ENCODE measurements at regions not wholly inside any gene's neighbourhood (a gene's known extent, or its start where the extent isn't known, plus 50 kb on each side); places are given as distances from the start of the nearest gene placed in this dataset.
"Not testable (repeated sequence)": the region's sequence is repeated elsewhere in the genome, so short reads cannot be mapped to it uniquely, and the experiment has no call there.

DNA sequence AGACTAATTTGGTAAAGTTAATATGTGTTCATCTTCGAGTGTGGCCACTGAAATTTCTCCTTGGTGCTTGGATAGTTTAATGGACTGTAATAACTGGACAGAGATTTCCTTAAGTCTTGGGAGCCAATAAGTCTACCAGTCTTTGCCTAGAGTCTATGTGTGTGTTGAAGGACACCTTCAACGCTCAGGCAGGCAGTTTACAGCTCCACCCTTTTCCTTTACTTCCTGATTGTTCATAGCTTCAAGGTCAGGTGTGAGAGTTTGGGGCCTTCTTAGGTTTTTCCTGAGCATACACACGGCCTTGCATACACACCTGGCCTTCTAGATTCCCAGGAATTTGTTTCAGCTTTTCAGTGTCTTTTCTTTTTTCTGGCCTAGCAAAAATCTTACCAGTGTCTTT lies 355.3 kb upstream of the AMOT start:
- DNase-seq (ENCODE audit: low read depth in 4 of 4, low spot score in 3 of 4), result no peak

DNA sequence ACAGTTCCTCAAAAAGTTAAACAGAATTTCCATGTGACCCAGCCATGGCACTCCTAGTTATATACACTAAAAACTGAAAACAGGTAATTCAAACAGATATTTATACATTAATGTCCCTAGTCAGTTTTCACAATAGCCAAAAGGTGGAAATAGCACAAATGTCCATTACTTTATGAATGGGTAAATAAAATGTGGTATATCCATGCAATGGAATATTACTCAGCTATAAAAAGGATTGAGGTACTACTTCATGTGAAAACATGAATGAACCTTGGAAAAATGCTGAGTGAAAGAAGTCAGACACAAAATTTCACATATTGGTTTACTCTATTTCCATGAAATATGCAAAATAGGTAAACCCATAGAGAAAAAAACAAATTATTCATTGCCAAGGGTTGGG lies 351.8 kb upstream of the AMOT start:
- no peak for DNase-seq (ENCODE audit: low read depth in 4 of 4, low spot score in 3 of 4)

DNA sequence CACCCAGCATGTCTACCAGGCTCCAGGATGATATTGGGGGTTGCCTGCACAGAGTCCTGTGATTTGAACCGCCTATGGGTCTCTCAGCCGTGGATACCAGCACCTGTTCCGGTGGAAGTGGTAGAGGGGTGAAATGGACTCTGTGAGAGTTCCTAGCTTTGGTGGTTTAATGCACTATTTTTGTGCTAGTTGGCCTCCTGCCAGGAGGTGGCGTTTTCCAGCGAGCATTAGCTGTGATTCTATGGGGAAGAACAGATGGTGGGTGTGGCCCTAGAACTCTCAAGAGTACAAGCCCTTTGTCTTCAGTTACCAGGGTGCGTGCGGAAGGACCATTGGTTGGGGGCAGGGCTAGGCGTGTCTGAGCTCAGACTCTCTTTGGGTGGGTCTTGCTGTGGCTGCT lies 316.9 kb upstream of the AMOT start:
- no peak for DNase-seq (ENCODE audit: low read depth in 4 of 4, low spot score in 3 of 4)

DNA sequence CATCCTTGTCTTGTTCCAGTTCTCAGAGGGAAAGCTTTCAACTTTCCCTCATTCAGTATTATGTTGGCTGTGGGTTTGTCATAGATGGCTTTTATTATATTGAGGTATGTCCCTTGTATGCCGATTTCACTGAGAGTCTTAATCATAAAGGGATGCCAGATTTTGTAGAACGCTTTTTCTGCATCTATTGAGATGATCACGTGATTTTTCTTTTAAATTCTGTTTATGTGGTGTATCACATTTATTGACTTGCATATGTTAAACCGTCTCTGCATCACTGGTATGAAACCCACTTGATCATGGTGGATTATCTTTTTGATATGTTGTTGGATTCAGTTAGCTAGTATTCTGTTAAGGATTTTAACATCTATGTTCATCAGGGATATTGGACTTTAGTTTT lies 313.7 kb upstream of the AMOT start:
- DNase-seq (ENCODE audit: low read depth in 4 of 4, low spot score in 3 of 4), result not testable (repeated sequence)

DNA sequence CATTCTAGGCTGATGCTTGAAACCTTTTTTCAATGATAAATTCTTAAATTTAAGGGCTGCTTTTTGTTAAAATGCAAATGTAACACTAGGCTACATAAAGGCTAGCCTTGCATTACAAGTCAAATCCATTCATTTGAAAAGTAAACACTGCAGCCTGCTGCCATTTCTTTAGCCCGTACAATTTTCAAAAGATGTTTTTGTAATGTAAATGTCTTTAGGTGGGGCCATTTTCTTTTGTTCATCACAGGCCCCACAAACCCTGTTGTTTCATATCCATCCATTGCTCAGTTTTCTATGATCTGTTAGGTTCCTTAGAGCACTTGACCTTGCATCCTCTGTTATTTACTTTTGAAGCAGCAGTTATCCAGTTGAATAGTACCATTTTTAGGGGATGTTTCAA lies 296.2 kb upstream of the AMOT start:
- DNase-seq (ENCODE audit: low read depth in 4 of 4, low spot score in 3 of 4), result no peak

DNA sequence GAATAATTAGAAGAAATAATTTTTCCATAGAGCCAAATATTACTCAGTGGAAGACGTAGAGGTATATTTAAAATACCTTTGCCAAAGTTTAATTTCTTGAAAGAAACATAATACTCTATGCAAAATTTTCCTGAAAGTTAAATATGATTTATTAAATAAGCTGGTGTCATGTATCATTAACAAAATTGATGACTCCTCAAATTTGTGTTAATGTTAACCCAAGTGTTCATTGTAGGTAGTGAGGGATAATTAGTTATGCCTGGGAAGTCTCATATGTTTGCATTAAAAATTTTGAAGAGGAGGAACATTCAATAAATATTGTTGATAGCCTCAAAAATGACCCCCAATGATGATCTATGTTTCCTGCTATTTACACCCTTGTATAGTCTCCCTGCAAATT lies 292.7 kb upstream of the AMOT start:
- DNase-seq (ENCODE audit: low read depth in 4 of 4, low spot score in 3 of 4), result no peak

DNA sequence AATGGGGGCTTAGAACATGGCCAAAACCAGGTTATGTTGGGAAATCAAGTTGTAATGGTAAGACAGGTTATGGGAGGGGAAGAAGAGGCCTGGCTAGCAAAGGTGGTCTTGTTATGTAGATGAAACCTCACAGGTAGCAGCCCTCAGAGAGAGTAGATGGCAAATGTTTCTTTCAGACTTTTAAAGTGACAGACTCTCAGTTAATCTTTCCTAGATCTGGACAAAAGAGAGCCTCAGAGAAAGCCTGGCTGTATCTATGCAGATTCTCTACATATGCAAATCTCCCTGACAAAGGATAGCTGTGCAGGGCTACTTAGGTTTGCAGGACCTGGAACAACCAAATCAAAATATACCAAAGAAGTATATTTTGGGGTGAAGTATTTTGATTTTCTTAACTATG lies 284.1 kb upstream of the AMOT start:
- no peak for DNase-seq (ENCODE audit: low read depth in 4 of 4, low spot score in 3 of 4)

DNA sequence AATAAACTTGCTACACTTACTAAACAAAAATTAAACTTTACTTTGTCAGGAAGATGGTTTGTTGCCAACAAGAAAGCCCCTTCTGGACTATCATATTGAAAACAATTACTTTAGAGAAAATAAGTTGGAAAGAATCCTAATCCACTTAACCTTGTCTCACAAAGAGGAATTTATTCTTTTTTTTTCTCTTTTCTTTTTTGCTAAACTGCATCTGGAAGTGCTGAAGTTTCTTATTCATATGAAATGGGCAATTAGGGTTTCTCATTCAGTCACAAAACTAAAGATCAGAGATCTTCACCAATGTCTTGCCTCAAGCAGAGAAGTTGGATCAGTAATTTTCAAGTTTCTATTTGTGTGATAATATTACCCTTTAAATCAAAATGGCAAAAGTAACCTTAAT lies 234.9 kb upstream of the AMOT start:
- DNase-seq (ENCODE audit: low read depth in 4 of 4, low spot score in 3 of 4), result no peak

DNA sequence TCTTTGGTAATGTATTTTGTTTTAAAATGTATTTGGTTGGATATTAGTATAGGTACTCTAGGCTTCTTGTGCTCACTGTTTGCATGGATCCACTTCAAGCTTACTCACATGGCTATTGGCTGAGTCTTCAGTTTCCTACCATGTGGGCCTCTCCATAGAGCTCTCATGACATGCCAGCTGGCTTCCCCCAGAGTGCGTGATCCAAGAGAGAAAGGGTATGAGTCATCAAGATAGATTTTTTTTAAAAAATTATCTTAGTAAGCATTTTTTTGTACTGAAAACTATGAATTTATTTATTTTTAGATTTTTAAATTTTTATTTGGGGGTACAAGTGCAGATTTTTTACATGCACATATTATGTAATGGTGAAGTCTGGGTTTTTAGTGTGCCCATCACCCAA lies 219.1 kb upstream of the AMOT start:
- no peak for DNase-seq (ENCODE audit: low read depth in 4 of 4, low spot score in 3 of 4)

DNA sequence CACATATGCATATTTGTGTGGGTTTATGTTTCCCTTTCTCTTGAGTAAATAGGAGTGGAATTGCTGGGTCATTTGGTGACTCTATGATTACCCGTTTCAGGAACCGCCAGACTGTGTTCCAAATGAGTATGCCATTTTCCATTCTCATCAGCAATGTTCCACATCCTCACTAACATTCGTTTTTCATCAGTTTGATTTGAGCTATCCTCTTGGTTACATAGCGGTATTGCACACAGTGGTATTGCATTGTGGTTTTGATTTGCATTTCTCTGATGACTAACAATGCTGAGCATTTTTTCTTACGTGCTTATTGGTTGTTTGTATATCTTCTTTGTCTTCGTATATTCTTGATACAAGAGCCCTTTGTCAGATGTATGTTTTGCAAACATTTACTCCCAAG lies 218.0 kb upstream of the AMOT start:
- DNase-seq (ENCODE audit: low read depth in 4 of 4, low spot score in 3 of 4), result no peak

DNA sequence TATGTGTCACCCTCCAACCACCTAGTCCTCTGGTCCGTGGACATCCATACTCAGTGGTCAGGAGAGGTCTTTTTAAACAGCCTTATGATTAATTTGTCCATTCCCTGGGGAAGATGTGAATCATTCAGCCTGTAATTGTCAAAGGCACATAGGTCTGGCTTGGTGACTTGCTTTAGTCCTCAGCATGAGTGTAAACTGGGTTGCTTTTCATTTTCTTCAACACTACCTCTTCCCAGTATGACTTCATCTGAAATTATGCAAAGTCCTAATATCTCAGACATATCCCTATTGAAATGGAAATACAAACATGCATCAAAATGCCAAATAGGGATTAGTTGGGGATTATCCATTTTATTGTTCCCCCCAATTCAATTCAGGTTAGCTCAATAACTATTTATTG lies 208.3 kb upstream of the AMOT start:
- no peak for DNase-seq (ENCODE audit: low read depth in 4 of 4, low spot score in 3 of 4)

DNA sequence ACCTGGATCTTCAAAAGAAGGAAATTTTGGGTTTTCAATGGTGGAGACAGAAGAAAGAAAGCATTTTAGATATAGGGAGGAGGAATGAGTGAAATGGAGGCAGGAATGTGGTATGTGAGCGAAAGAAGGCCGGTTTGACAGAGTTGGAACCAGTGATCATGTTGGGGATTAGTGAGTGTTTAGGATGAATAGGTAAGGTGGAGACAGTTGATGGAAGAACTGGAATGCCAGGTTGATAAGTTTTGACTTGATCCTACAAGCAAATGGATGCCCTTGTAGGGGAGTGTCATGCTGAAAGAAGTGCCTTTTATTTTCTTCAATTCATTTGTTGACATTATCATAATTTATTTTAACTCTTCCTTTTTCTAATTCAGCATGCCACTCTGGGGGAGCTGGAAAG lies 207.8 kb upstream of the AMOT start:
- no peak for DNase-seq (ENCODE audit: low read depth in 4 of 4, low spot score in 3 of 4)

DNA sequence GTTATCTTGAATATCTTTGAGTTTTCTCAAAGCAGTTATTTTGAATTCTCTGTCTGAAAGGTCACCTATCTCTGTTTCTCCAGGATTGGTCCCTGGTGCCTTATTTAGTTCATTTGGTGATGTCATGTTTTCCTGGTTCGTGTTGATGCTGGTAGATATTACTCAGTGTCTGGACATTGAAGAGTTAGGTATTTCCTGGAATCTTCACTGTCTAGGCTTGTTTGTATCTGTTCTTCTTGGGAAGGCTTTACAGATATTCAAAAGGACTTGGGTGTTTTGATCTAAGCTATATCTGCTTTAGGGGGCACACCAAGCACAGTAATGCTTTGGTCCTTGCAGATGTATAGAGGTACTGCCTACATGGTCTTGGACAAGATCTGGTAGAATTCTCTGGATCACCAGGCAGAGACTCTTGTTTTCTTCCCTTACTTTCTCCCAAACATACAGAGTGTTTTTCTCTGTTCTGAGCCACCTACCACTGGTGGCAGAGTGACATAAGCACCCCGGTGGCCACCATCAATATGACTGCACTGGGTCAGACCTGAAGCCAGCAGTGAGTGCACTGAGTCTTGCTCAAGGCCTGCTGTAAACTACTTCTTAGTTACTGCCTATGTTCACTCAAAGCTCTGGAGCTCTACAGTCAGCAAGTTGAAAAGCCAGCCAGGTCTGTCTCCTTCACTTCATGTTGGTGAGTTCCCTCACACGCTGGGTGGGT lies 193.5 kb upstream of the AMOT start:
- DNase-seq (ENCODE audit: low read depth in 4 of 4, low spot score in 3 of 4), result no peak

DNA sequence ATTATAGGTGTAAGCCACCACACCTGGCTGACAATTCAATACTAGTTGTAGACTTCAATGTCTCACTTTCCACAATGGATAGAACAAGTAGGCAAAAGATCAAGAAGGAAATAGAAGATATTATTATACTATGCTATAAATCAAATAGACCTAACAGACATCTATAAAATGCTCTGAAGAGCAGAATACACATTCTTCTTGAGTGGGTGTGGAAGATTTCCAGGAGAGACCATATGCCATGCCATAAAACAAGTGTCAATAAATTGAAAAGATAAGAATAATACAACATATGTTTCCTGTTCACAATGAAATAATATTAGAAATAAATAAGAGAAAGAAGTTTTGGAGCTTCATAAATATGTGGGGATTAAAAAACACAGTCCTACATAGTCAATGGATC lies 179.3 kb upstream of the AMOT start:
- no peak for DNase-seq (ENCODE audit: low read depth in 4 of 4, low spot score in 3 of 4)

DNA sequence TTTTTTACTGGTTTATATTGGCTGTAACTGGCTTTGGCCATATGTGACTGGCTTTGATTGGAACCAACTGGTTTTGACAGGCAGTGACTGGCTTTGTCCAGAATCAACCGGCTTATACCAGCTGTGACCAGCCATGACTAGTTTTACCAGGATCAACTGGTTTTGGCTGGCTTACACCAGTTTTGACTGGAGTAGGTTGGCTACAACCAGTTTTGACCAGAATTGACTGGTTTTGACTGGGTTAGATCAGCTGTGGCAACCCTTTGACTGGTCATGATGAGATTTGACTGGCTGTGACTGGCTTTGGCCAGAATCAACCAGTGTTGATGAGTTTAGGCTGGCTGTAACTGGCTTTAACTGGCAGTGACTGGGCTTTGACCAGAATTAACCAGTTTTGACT lies 169.2 kb upstream of the AMOT start:
- DNase-seq (ENCODE audit: low read depth in 4 of 4, low spot score in 3 of 4), result no peak

DNA sequence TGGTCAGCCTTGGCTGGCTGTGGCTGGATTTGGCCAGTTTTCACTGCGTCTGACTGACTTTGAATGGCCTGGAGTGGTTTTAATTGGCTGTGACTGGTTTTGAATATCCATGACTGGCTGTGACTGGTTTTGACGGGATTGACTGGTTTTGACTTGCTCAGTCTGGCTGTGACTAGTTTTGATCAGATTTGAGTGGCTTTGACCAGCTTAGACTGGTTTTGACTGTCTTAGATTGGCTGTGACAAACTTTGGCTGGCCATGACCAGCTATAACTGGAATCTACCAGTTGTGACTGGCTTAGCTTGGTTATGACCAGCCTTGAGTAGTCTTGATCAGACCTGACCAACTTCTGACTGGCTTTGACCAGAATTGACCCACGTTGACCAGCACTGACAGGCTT lies 168.4 kb upstream of the AMOT start:
- DNase-seq (ENCODE audit: low read depth in 4 of 4, low spot score in 3 of 4), result no peak

DNA sequence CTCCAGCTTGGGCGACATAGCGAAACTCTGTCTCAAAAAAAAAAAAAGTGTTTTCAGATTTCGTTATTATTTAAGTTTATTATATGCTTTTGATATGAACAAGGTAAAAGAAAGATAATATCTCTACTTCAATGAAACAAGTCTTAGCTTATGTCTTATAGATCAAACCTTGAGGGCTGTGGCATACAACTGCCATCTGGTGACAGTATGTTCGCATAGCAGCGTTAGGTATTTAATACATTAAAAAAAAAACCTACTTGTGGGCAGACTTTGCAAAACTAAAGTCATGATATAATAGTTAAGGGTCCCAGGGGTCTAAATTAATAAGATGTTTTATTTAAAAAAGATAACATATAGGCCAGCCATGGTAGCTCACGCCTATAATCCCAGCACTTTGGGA lies 161.2 kb upstream of the AMOT start:
- no peak for DNase-seq (ENCODE audit: low read depth in 4 of 4, low spot score in 3 of 4)

DNA sequence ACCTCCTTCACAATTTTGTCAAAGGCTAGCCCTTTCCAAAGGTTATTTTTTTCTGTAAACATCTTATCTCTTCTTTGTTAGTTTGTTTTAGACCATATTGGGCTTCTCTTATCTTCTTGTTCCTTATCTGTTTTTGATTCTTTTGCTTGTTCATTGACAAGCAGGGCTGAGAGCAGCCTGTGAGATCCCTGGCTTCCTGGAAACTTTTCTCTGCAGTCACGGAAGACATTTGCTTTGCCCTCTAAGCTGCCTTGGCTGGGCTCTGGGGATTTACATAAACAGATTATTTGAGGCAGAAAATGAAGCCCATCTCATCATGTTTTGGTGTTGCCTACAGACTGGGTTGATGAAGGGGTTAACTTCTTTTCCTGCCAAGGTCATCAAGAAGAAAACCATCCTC lies 157.4 kb upstream of the AMOT start:
- DNase-seq (ENCODE audit: low read depth in 4 of 4, low spot score in 3 of 4), result no peak

DNA sequence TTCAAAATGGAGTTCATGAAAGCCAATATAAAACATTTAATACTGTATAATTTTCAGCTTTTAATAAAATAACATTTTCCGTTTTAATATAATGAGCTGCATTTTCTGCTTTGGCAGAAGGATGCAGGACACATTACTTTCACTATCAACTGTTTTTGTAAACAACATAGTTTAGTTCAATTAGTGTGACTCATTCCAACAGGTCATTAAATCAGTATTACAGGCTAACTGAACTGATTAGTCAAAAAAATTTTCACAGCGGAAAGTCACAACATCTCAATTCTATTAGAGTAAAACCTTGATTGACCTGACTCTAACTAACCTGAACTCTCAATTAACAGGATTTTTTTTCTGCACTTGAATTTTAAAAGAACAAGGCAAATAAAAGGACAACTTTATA lies 151.2 kb upstream of the AMOT start:
- DNase-seq (ENCODE audit: low read depth in 4 of 4, low spot score in 3 of 4), result no peak

DNA sequence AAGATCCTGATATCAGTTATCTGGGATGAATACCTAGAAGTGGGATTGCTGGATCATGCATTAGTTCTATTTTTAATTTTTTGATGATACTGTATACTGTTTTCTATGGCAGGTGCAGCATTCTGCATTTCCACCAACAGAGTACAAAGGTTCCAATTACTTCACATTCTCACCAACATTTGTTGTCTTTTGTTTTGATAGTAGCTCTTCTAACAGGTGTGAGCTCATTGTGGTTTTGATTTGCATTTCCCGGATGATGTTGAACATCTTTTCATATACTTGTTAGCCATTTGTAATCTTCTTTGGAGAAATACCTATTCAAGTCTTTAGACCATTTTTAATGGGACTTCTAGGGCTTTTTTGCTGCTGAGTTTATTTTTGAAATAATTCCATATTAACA lies 139.2 kb upstream of the AMOT start:
- no peak for DNase-seq (ENCODE audit: low read depth in 4 of 4, low spot score in 3 of 4)

DNA sequence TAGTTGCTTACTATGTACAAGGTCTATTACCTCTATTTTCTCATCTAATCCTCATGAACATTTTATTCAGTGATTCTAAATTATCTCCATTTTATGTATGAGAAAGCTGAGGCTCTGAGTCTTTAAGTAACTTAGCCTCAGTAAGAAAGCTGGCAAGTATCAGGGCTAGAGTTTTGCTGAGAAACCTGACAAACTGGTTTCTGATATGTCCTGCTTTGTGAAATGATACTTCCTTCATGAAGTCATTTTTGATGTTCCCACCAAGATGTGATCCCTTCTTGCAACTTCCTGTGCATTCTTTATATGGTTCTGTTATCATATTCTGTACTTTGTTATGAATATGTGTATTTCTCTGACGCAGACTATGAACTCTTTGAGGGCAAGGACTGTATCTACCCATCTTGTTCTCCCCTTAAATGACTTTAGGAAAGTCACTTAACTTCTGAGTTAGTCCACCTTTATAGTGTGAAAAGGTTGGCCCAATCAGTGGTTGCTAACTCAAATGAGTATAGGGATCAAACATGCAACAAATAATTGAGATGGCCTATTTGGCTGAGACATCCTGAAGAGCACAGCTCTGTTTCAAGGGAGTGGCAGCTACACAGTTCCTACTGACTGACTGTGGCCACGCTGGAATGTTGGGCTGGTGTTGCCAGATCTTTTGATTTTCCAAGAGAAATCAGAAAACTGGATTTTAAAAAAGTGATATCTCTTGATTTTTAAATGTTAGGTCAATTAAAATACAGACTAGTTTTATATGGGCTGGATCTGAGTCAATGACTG lies 127.9 kb upstream of the AMOT start:
- no peak for DNase-seq (ENCODE audit: low read depth in 4 of 4, low spot score in 3 of 4)

DNA sequence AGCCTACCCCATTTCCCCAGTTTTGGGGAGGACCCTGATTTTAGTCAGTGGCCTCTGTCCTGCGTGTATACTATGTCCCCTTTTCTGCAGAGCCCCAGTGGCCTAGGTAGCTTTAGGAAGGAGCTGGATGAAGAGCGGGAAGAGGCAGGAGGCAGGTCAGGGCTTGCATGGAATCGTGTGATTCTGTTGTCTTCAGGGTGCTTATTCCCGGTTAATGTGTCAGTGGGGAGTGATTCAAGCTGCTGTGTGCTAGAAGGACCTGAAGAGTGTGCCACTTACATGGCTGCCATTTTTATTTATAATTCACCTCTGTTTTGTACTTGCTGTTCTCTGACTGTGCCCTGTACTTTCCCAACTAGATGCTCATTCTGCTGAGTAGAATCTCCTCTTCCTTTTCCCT lies 127.3 kb upstream of the AMOT start:
- no peak for DNase-seq (ENCODE audit: low read depth in 4 of 4, low spot score in 3 of 4)

DNA sequence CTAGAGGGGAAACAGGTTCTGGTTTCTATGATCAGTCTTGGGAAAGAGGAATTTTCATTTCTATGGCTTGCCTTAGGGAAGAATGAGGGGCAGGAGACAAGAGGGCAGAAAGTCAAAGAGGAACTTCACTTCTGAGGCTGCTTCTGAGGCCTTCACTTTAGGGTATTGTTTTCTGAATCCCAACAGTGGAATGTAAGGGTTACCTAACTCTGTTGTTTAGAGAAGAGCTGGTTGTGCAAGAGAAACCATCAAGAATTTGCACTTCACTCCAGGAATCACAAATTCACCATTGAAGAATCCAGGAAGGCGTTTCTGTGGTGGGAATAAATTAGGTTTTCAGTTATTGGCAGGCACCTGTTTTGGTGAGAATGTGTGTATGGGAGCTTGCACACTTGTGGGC lies 126.7 kb upstream of the AMOT start:
- no peak for DNase-seq (ENCODE audit: low read depth in 4 of 4, low spot score in 3 of 4)

Measured in right renal pelvis (tissue), 4 donors.